K562 (cell line): ENCODE measurements at regions not wholly inside any gene's neighbourhood (a gene's known extent, or its start where the extent isn't known, plus 50 kb on each side); places are given as distances from the start of the nearest gene placed in this dataset.

Experiments used
- ATAC-seq: fragments of 200-7000 bp; cut with Tn5 transposase; 3 replicates; pipeline ENCODE4 v1.9.1; 2020; ENCODE audit warnings: moderate library complexity
- BruUV-seq: library from RNA; stranded (reverse); fragments of 400-500 nt; replicated peaks from 2 replicates; lab custom pipeline; 2021; lab: Mats Ljungman, UMichigan
- CTCF ChIA-PET: fragments of 300-600 bp; formaldehyde crosslinking; extraction: SDS; loops from one replicate; lab custom pipeline; 2021; ENCODE audit warnings: low intra/inter-chr PET ratio; lab: Yijun Ruan, JAX
- POLR2A ChIA-PET: fragments of 300-600, 350-650 bp; sonication (Branson Sonifier 250); formaldehyde crosslinking; extraction: SDS; loops from one replicate; lab custom pipeline; 2021; ENCODE audit warnings: antibody characterized with exemption, inconsistent platforms; lab: Yijun Ruan, JAX
- DNase-seq, 4 experiments: peaks; one replicate each; pipeline versions ENCODE4 v3.0.0 to v3.0.0-alpha.2; 2011 to 2018; ENCODE audit warnings: low spot score in 3 of 4, mixed read lengths in 3 of 4; ENCODE audit errors: extremely low read depth in 1 of 4
- FAIRE-seq: peaks from 2 replicates; lab custom pipeline; 2011; peaks lifted over from hg19 to GRCh38; lab: Jason Lieb, UNC
- H2AFZ ChIP-seq: 2 replicates; pipeline ENCODE4 v1.6.0; 2011; ENCODE audit warnings: low read depth, low read length, control low read depth, inconsistent platforms
- H3K27ac ChIP-seq: fragments of 200-600 bp; 3 replicates; pipeline ENCODE4 v1.8.0; 2011; ENCODE audit warnings: low read depth, mild to moderate bottlenecking, control low read depth, inconsistent platforms, low read length, moderate library complexity, mixed read lengths; ENCODE audit errors: extremely low read depth
- H3K27me3 ChIP-seq, 2 experiments: fragments of 300-600 bp in 1 of 2; 2 replicates in 1 of 2; 3 replicates in 1 of 2; pipeline versions ENCODE4 v1.6.0 to v1.8.0; 2011; ENCODE audit warnings: inconsistent platforms in 2 of 2, low read length in 2 of 2, mild to moderate bottlenecking in 1 of 2, mixed read lengths in 1 of 2, moderate library complexity in 1 of 2; ENCODE audit not compliant: control insufficient read depth in 2 of 2, insufficient read depth in 2 of 2
- H3K36me3 ChIP-seq: fragments of 300-600 bp; 3 replicates; pipeline ENCODE4 v1.8.0; 2011; ENCODE audit warnings: mild to moderate bottlenecking, low read length, inconsistent platforms; ENCODE audit not compliant: control insufficient read depth, insufficient read depth
- H3K4me1 ChIP-seq, 2 experiments: fragments of 200-600 bp in 1 of 2; replicated peaks in 1 of 2; 2 replicates in 1 of 2; 3 replicates in 1 of 2; pipeline versions ENCODE4 v1.5.1 to v1.8.0; 2011; ENCODE audit warnings: inconsistent platforms in 2 of 2, low read length in 2 of 2, mild to moderate bottlenecking in 1 of 2, mixed read lengths in 1 of 2, moderate library complexity in 1 of 2; ENCODE audit not compliant: control insufficient read depth in 2 of 2, insufficient read depth in 2 of 2
- H3K4me2 ChIP-seq: 2 replicates; pipeline ENCODE4 v1.6.1; 2011; ENCODE audit warnings: low read length, control low read depth, inconsistent platforms, mixed read lengths; ENCODE audit not compliant: insufficient read depth
- H3K4me3 ChIP-seq: fragments of 200-600 bp; sonication (generic), shearing (Covaris generic); 2 replicates; pipeline ENCODE4 v1.5.1; 2016; ENCODE audit warnings: control low read depth, inconsistent platforms
- H3K79me2 ChIP-seq: fragments of 200-600 bp; 3 replicates; pipeline ENCODE4 v1.8.0; 2011; ENCODE audit warnings: low read length, inconsistent platforms; ENCODE audit not compliant: control insufficient read depth, insufficient read depth
- H3K9ac ChIP-seq, 2 experiments: 2 replicates each; pipeline versions ENCODE4 v1.6.0 to v1.6.1; 2011; ENCODE audit warnings: low read depth in 2 of 2, low read length in 2 of 2, control low read depth in 1 of 2, inconsistent platforms in 1 of 2, mild to moderate bottlenecking in 1 of 2, mixed read lengths in 1 of 2; ENCODE audit not compliant: insufficient read depth in 1 of 2
- H3K9me1 ChIP-seq: one replicate; pipeline ENCODE4 v1.6.0; 2011; ENCODE audit warnings: inconsistent platforms, mild to moderate bottlenecking, low read length, moderate library complexity; ENCODE audit not compliant: control insufficient read depth, insufficient read depth
- H3K9me3 ChIP-seq: replicated peaks from 2 replicates; pipeline ENCODE4 v1.5.1; 2011; ENCODE audit warnings: low read depth, low read length, inconsistent platforms; ENCODE audit not compliant: control insufficient read depth, insufficient read depth
- H4K20me1 ChIP-seq: replicated peaks from 2 replicates; pipeline ENCODE4 v1.6.1; 2011; ENCODE audit warnings: low read length, inconsistent platforms, mixed read lengths; ENCODE audit not compliant: control insufficient read depth, insufficient read depth
- BCOR ChIP-seq: fragments of 450-650 bp; IDR thresholded peaks from 2 replicates; pipeline ENCODE4 v1.6.1; 2016
- CHCHD3 ChIP-seq: fragments of 250-450 bp; sonication (Bioruptor Pico); IDR thresholded peaks from 2 replicates; pipeline ENCODE4 v2.1.2; 2022; ENCODE audit warnings: mild to moderate bottlenecking
- GTF2F1 ChIP-seq: IDR thresholded peaks from 2 replicates; pipeline ENCODE4 v1.6.1; 2011; ENCODE audit warnings: low read depth, low read length, improper control_type of control experiment
- HIVEP1 ChIP-seq: fragments of 250-450 bp; sonication (Bioruptor Pico); IDR thresholded peaks from 2 replicates; pipeline ENCODE4 v1.4.0; 2020; ENCODE audit warnings: mild to moderate bottlenecking
- ZNF174 ChIP-seq: fragments of 250-450 bp; sonication (Bioruptor Pico); IDR thresholded peaks from 2 replicates; pipeline ENCODE4 v1.4.0; 2020; ENCODE audit warnings: mild to moderate bottlenecking
- WGBS: fragments of 100-300 bp; shearing (Covaris generic); methylation state at CpG from one replicate; pipeline ENCODE4 v1.1.6; 2016; ENCODE audit warnings: low coverage, mixed read lengths; ENCODE audit not compliant: insufficient coverage; ENCODE audit errors: missing lambda C conversion rate; 5-methylcytosine and 5-hydroxymethylcytosine counted together
- in situ Hi-C: fragments of 300-500 bp; cut with MboI; formaldehyde crosslinking; loops from 4 replicates; pipeline ENCODE4 v1.15.0; 2018; ENCODE audit warnings: inconsistent platforms, mixed read lengths
- intact Hi-C: fragments of 100-400 bp; cut with micrococcal nuclease; formaldehyde crosslinking; loops from 2 replicates; pipeline ENCODE4 v1.14.2; 2022
- TF ChIP-seq, protein P1 (sequence below): fragments of 450-650 bp; IDR thresholded peaks from 2 replicates; pipeline ENCODE4 v1.7.0; 2016; ENCODE audit warnings: borderline replicate concordance
- TF ChIP-seq, protein P2 (sequence below): sonication (generic); formaldehyde crosslinking; IDR thresholded peaks from 2 replicates; pipeline ENCODE4 v1.8.0; 2022; ENCODE audit warnings: mild to moderate bottlenecking, missing genetic modification reagents, borderline replicate concordance
- TF ChIP-seq, protein P3 (sequence below): sonication (generic); formaldehyde crosslinking; IDR thresholded peaks from 2 replicates; pipeline ENCODE4 v1.8.1; 2023; ENCODE audit warnings: missing genetic modification reagents, mild to moderate bottlenecking, borderline replicate concordance

DNA sequence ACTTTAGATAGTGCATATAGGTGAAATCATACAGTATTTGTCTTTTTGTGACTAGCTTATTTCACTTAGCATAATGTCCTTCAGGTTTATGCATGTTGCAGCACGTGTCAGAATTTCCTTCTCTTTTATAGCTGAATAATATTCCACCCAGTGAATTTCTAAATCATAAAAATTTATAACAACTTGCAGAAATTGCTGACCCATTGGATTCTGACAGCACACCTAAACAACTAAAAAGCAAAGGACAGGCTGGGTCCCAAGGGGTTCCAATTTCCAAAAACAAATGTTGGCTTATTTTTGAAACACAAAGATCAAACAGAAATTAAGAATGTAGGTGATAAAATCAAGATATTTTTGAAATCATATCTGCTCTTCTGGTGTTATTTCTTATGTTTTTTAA, 86.5 kb upstream of the ACKR3 start (continued):
- TF ChIP-seq, protein P1, sequence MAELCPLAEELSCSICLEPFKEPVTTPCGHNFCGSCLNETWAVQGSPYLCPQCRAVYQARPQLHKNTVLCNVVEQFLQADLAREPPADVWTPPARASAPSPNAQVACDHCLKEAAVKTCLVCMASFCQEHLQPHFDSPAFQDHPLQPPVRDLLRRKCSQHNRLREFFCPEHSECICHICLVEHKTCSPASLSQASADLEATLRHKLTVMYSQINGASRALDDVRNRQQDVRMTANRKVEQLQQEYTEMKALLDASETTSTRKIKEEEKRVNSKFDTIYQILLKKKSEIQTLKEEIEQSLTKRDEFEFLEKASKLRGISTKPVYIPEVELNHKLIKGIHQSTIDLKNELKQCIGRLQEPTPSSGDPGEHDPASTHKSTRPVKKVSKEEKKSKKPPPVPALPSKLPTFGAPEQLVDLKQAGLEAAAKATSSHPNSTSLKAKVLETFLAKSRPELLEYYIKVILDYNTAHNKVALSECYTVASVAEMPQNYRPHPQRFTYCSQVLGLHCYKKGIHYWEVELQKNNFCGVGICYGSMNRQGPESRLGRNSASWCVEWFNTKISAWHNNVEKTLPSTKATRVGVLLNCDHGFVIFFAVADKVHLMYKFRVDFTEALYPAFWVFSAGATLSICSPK, result no peak
- TF ChIP-seq BCOR, result no peak
- TF ChIP-seq, protein P2, sequence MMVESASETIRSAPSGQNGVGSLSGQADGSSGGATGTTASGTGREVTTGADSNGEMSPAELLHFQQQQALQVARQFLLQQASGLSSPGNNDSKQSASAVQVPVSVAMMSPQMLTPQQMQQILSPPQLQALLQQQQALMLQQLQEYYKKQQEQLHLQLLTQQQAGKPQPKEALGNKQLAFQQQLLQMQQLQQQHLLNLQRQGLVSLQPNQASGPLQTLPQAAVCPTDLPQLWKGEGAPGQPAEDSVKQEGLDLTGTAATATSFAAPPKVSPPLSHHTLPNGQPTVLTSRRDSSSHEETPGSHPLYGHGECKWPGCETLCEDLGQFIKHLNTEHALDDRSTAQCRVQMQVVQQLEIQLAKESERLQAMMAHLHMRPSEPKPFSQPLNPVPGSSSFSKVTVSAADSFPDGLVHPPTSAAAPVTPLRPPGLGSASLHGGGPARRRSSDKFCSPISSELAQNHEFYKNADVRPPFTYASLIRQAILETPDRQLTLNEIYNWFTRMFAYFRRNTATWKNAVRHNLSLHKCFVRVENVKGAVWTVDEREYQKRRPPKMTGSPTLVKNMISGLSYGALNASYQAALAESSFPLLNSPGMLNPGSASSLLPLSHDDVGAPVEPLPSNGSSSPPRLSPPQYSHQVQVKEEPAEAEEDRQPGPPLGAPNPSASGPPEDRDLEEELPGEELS (CRISPR knock-in tag), result no peak
- TF ChIP-seq ZNF174 (CRISPR knock-in tag), result no peak
- no peak for TF ChIP-seq HIVEP1 (CRISPR knock-in tag)
- TF ChIP-seq, all 486 proteins: peak for 0

DNA sequence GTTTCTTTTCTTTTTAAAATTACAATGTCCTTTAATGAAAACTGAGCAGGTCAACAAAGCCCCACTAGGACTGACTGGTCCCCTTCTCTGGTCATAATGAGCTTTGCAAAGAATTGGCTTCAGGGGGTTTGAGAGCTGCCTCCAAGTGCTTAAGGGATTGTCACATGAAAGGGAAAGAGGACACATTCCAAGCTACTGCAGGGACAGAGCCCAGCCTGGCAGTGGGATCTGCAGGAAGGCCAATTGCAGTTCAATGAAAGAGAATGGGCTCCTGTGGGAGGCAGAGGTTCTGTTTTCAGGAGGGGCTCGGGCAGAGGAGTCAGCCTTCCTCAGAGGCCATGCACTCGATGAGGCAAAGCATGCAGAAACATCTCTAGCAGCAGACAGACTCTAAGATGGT, 84.1 kb upstream of the ACKR3 start:
- Histone ChIP-seq H3K79me2 (no peaks in the 10 kb centered on the region), H3K4me2 (no peak overlapping the region), H3K9me3 (no peaks in the 10 kb centered on the region), H3K36me3 (no peaks in the 10 kb centered on the region), H2AFZ (no peak overlapping the region), H3K9me1 (no peaks in the 10 kb centered on the region), H4K20me1 (no peaks in the 10 kb centered on the region), H3K4me3 (no peak overlapping the region), H3K4me1 (no peaks in the 10 kb centered on the region)
- intact Hi-C loops, result no loop called here
- in situ Hi-C loops, result no loop called here
- ChIA-PET CTCF (no interaction called here), POLR2A (no interaction called here)
- no peak for DNase-seq
- WGBS, result 0% methylated on average over 1 of the region's 2 CpGs
- FAIRE-seq, result no peak
- TF ChIP-seq GTF2F1, result no peak
- TF ChIP-seq, protein P3, sequence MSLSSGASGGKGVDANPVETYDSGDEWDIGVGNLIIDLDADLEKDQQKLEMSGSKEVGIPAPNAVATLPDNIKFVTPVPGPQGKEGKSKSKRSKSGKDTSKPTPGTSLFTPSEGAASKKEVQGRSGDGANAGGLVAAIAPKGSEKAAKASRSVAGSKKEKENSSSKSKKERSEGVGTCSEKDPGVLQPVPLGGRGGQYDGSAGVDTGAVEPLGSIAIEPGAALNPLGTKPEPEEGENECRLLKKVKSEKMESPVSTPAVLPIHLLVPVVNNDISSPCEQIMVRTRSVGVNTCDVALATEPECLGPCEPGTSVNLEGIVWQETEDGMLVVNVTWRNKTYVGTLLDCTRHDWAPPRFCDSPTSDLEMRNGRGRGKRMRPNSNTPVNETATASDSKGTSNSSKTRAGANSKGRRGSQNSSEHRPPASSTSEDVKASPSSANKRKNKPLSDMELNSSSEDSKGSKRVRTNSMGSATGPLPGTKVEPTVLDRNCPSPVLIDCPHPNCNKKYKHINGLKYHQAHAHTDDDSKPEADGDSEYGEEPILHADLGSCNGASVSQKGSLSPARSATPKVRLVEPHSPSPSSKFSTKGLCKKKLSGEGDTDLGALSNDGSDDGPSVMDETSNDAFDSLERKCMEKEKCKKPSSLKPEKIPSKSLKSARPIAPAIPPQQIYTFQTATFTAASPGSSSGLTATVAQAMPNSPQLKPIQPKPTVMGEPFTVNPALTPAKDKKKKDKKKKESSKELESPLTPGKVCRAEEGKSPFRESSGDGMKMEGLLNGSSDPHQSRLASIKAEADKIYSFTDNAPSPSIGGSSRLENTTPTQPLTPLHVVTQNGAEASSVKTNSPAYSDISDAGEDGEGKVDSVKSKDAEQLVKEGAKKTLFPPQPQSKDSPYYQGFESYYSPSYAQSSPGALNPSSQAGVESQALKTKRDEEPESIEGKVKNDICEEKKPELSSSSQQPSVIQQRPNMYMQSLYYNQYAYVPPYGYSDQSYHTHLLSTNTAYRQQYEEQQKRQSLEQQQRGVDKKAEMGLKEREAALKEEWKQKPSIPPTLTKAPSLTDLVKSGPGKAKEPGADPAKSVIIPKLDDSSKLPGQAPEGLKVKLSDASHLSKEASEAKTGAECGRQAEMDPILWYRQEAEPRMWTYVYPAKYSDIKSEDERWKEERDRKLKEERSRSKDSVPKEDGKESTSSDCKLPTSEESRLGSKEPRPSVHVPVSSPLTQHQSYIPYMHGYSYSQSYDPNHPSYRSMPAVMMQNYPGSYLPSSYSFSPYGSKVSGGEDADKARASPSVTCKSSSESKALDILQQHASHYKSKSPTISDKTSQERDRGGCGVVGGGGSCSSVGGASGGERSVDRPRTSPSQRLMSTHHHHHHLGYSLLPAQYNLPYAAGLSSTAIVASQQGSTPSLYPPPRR, result no peak
- no peak for TF ChIP-seq CHCHD3 (CRISPR knock-in tag)
- TF ChIP-seq, all 486 proteins: peak for 0
- Histone ChIP-seq H3K27me3 (no peaks in the 10 kb centered on the region), H3K27ac (no peak overlapping the region), H3K9ac (no peak overlapping the region)
- ATAC-seq, result no peak
- no TSS peak for BruUV-seq
